Gastrocnemius medialis (tissue), 4 donors: ENCODE measurements at regions not wholly inside any gene's neighbourhood (a gene's known extent, or its start where the extent isn't known, plus 50 kb on each side); places are given as distances from the start of the nearest gene placed in this dataset.

ENCODE experiments used
- ATAC-seq, 2 donors: fragments of 150-250 bp; one replicate each; pipeline ENCODE4 v1.9.1; 2016
- DNase-seq, 2 donors: peaks; one replicate each; pipeline ENCODE4 v3.0.0-alpha.2; 2019
- H3K27ac ChIP-seq, 4 donors: fragments of 200-600 bp; sonication (generic); 1 replicate in 1 of 4; 2 replicates in 3 of 4; pipeline ENCODE4 v1.5.1; 2016 to 2018; ENCODE audit warnings: mild to moderate bottlenecking in 2 of 4, moderate library complexity in 1 of 4
- H3K27me3 ChIP-seq, 3 donors: fragments of 200-600 bp; sonication (generic) in 2 of 3; 1 replicate in 1 of 3; 2 replicates in 2 of 3; pipeline versions ENCODE4 v1.5.1 to v1.6.0; 2016 to 2019; ENCODE audit warnings: mild to moderate bottlenecking in 1 of 3, moderate library complexity in 1 of 3
- H3K36me3 ChIP-seq, 2 donors: fragments of 200-600 bp; sonication (generic) in 1 of 2; one replicate each; pipeline ENCODE4 v1.5.1; 2017 to 2018
- H3K4me1 ChIP-seq, 2 donors: fragments of 200-600 bp; sonication (generic) in 1 of 2; one replicate each; pipeline ENCODE4 v1.5.1; 2016 to 2017; ENCODE audit warnings: mild to moderate bottlenecking in 2 of 2
- H3K4me3 ChIP-seq, 4 donors: fragments of 200-600 bp; sonication (generic) in 3 of 4; 1 replicate in 1 of 4; 2 replicates in 3 of 4; pipeline ENCODE4 v1.5.1; 2016 to 2019; ENCODE audit warnings: mild to moderate bottlenecking in 2 of 4
- H3K9me3 ChIP-seq, 3 donors: fragments of 200-600 bp; sonication (generic) in 2 of 3; 1 replicate in 1 of 3; 2 replicates in 2 of 3; pipeline ENCODE4 v1.5.1; 2016 to 2019
- POLR2A ChIP-seq, 2 donors: fragments of 450-650 bp; IDR thresholded peaks; one replicate each; pipeline ENCODE4 v1.6.1; 2017; ENCODE audit warnings: antibody characterized with exemption in 2 of 2, mild to moderate bottlenecking in 2 of 2, moderate library complexity in 2 of 2
- in situ Hi-C, 4 donors: fragments of 200-750 bp; cut with MboI; loops; one replicate each; pipeline versions ENCODE4 v1.15.0 to v1.8.0; 2017; ENCODE audit warnings: low sequenced_read_pairs in 4 of 4
- intact Hi-C: fragments of 100-400 bp; cut with DNase I; formaldehyde crosslinking; loops from one replicate; pipeline ENCODE4 v1.15.1; 2023; ENCODE audit warnings: low total_unique reads
- TF ChIP-seq, protein P1 (sequence below), 5 experiments: fragments of 450-650 bp in 3 of 5; fragments of 200-600 bp in 2 of 5; sonication (generic) in 2 of 5; IDR thresholded peaks in 4 of 5; conservative IDR thresholded peaks in 1 of 5; 1 replicate in 4 of 5; 2 replicates in 1 of 5; pipeline ENCODE4 v1.5.1; 2016 to 2019; ENCODE audit warnings: antibody characterized with exemption in 5 of 5, mild to moderate bottlenecking in 3 of 5, moderate library complexity in 3 of 5

DNA sequence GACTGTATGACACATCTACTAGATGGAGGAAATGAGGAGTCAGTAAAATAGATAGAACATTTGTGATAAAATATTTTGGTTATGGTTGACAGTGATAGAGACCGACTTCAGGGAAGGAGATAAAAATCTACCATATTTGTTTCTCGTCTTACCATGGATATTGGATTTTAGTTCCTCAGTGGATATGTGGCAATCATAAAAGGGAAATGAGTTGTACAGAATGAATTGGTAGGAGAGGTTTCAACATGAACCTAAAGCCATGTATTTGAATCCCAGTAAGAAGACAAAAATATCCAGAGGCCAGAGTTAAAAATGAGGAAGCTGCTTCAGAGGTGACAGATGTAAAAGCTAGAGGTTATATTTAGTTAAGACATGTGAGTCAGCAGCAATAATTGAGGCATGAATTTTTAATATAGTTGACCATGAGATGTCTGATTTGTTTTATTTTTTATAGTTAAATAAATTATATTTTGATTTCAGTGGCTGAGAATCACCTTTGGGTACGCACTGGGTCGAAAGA is 480.4 kb upstream of the TUSC1 start:
- no peaks in the 10 kb centered on the region for H3K27me3 ChIP-seq
- ATAC-seq, result no peak
- no peak overlapping the region for H3K27ac ChIP-seq
- intact Hi-C loops, result no loop called here
- no peaks in the 10 kb centered on the region for H3K36me3 ChIP-seq
- no peak for DNase-seq
- in situ Hi-C loops, result no loop called here
- no peak overlapping the region for H3K4me3 ChIP-seq
- H3K9me3 ChIP-seq, result no peaks in the 10 kb centered on the region
- TF ChIP-seq, protein P1, sequence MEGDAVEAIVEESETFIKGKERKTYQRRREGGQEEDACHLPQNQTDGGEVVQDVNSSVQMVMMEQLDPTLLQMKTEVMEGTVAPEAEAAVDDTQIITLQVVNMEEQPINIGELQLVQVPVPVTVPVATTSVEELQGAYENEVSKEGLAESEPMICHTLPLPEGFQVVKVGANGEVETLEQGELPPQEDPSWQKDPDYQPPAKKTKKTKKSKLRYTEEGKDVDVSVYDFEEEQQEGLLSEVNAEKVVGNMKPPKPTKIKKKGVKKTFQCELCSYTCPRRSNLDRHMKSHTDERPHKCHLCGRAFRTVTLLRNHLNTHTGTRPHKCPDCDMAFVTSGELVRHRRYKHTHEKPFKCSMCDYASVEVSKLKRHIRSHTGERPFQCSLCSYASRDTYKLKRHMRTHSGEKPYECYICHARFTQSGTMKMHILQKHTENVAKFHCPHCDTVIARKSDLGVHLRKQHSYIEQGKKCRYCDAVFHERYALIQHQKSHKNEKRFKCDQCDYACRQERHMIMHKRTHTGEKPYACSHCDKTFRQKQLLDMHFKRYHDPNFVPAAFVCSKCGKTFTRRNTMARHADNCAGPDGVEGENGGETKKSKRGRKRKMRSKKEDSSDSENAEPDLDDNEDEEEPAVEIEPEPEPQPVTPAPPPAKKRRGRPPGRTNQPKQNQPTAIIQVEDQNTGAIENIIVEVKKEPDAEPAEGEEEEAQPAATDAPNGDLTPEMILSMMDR (IDR thresholded peaks at IDR 0.05 in 4 of 5, conservative IDR thresholded peaks at IDR 0.05 in 1 of 5), result no peak
- no peak for TF ChIP-seq POLR2A (IDR thresholded peaks at IDR 0.05)
- no peaks in the 10 kb centered on the region for H3K4me1 ChIP-seq

DNA sequence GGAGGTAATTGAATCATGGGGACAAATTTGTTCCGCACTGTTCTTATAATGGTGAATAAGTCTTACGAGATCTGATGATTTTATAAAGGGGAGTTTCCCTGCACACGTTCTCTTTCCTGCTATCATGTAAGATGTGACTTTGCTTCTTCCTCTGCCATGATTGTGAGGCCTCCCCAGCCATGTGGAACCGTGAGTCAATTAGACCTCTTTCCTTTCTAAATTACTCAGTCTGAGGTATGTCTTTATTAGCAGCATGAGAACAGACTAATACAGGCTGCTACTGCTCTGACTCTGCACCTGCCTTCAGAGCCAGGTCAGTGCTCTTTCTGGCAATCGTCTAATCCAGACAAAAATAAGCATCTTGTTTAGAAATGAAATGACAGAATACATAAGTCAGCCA is 479.2 kb upstream of the TUSC1 start:
- H3K27me3 ChIP-seq, result no peaks in the 10 kb centered on the region
- intact Hi-C loops, result no loop called here
- no peaks in the 10 kb centered on the region for H3K4me1 ChIP-seq
- in situ Hi-C loops, result no loop called here
- H3K4me3 ChIP-seq, result no peak overlapping the region
- no peaks in the 10 kb centered on the region for H3K36me3 ChIP-seq
- ATAC-seq (no peak), DNase-seq (no peak)
- no peak for TF ChIP-seq POLR2A (IDR thresholded peaks at IDR 0.05)
- no peaks in the 10 kb centered on the region for H3K9me3 ChIP-seq
- H3K27ac ChIP-seq, result no peak overlapping the region

DNA sequence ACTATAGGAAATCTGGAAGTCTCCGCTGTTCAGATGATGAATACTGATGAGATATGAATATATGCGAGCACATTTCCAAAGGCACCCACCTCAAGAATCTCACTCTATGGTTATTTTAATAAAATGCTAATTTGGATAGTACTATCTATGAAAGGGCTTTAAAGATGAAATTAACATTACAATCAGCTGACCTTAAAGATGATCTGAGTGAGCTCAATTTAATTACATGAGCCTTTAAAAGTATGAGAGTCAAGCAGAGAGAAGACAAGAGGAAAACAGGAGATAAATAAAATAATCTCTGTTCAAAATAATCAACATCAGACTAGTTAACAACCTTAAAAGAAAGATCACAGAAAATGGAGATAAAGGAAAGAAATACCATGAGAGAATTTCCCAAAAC is 474.1 kb upstream of the TUSC1 start:
- TF ChIP-seq POLR2A (IDR thresholded peaks at IDR 0.05), result no peak
- TF ChIP-seq, protein P1 (IDR thresholded peaks at IDR 0.05 in 4 of 5, conservative IDR thresholded peaks at IDR 0.05 in 1 of 5), result no peak
- DNase-seq, result no peak
- Histone ChIP-seq H3K4me3 (no peak overlapping the region), H3K27me3 (no peaks in the 10 kb centered on the region), H3K27ac (no peak overlapping the region), H3K4me1 (no peaks in the 10 kb centered on the region), H3K9me3 (no peaks in the 10 kb centered on the region), H3K36me3 (no peaks in the 10 kb centered on the region)
- ATAC-seq, result no peak
- intact Hi-C loops, result no loop called here
- in situ Hi-C loops, result no loop called here

GRCh38 chr9:26148128-26148527 is 469.9 kb upstream of the TUSC1 start:
- H3K9me3 ChIP-seq, result no peaks in the 10 kb centered on the region
- H3K4me1 ChIP-seq, result no peaks in the 10 kb centered on the region
- ATAC-seq, result no peak
- no peak overlapping the region for H3K4me3 ChIP-seq
- no peaks in the 10 kb centered on the region for H3K27me3 ChIP-seq
- in situ Hi-C loops, result loop anchor here in 1 of 4 donors (25.0 kb wide), 1 partner anchor 89 kb away; no protein-coding TSS in a partner anchor
- H3K36me3 ChIP-seq, result no peaks in the 10 kb centered on the region
- intact Hi-C loops, result no loop called here
- no peak for DNase-seq
- no peak overlapping the region for H3K27ac ChIP-seq
- TF ChIP-seq POLR2A (IDR thresholded peaks at IDR 0.05), result no peak
- TF ChIP-seq, protein P1 (IDR thresholded peaks at IDR 0.05 in 4 of 5, conservative IDR thresholded peaks at IDR 0.05 in 1 of 5), result no peak

DNA sequence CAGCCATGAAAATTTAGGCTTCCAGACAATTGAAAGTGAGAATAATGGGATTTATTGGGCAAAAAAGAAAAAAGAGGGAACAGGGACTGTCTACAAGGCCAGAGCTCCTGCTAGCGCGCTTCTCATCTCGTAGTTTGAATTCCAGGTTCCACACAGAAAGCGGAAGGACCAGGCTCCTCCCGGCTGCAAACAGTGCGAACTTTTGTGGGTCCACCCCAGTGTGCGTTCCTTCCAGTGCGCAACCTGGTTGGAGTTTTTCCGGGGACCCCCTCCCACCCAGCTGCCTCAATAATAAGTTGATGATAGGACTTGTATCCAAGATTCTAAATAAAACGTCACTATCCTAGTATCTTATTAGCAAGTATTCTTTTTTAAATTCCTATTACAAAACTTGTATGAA is 467.7 kb upstream of the TUSC1 start:
- Histone ChIP-seq H3K27ac (no peak overlapping the region), H3K4me1 (no peaks in the 10 kb centered on the region), H3K4me3 (no peak overlapping the region), H3K9me3 (no peaks in the 10 kb centered on the region), H3K27me3 (no peaks in the 10 kb centered on the region), H3K36me3 (no peaks in the 10 kb centered on the region)
- in situ Hi-C loops (loop anchor here in 1 of 4 donors (25.0 kb wide), 1 partner anchor 91 kb away; no protein-coding TSS in a partner anchor), intact Hi-C loops (no loop called here)
- TF ChIP-seq POLR2A (IDR thresholded peaks at IDR 0.05), result no peak
- TF ChIP-seq, protein P1 (IDR thresholded peaks at IDR 0.05 in 4 of 5, conservative IDR thresholded peaks at IDR 0.05 in 1 of 5), result no peak
- no peak for DNase-seq
- ATAC-seq, result no peak
